ENCODE measurements at regions not wholly inside any gene's neighbourhood (a gene's known extent, or its start where the extent isn't known, plus 50 kb on each side); places are given as distances from the start of the nearest gene placed in this dataset.

DNA sequence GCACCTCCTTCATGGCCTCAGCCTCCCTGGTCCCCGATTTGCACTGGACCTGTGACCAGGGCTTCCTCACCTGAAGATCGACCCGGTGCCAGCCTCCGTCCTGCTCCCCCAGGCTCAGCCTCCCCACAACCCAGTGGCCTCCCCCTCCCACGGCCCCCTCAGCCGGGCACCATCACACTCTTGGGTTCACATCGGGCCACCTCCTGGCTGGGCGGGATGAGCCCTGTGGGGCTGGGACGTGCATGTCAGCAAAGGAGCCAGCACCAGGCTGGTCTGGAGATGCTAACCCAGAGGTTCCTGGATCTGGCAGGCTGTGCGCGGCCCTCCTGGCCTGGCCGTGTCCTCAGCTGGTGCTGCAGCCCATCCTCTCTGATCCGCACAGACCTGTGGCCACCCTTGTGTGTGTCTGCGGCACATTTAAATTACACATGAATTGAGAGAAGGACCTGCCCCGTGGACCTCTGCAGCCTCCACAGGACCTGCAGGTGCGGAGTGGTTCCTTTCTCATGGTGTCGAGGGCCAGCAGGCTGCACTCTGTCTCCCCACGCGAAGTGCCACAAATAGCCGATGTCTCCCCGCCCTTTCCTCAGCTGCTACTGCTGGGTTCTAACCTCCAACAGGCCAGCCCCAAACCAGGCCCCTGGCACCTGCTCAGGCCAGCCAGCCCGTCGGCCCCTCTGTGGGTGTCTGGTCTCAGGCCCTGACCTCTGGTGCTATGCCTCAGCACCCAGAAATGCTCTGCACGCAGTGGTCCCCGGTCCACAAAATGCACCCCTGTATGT is 237.5 kb downstream of the ERMARD start:
- TF ChIP-seq TAF1 (IDR thresholded peaks at IDR 0.05; ENCODE audit: low read depth, low read length) (no peak), PAX5 (IDR thresholded peaks at IDR 0.05; ENCODE audit: insufficient read depth, low read length, severe bottlenecking) (no peak), POLR2A (IDR thresholded peaks at IDR 0.05; ENCODE audit: low read depth, low read length) (no peak), SPI1 (IDR thresholded peaks at IDR 0.05; ENCODE audit: low read depth, low read length) (no peak), POU2F2 (IDR thresholded peaks at IDR 0.05; ENCODE audit: low read depth, low read length) (no peak), POLR2AphosphoS5 (IDR thresholded peaks at IDR 0.05; ENCODE audit: low read depth, low read length) (no peak)
- DNase-seq (ENCODE audit: insufficient read length, low spot score) (no peak), FAIRE-seq (no peak)

GRCh38 chr6:169986848-169987498 is 235.6 kb downstream of the ERMARD start:
- DNase-seq (ENCODE audit: insufficient read length, low spot score) = no peak
- TF ChIP-seq SPI1 (IDR thresholded peaks at IDR 0.05; ENCODE audit: low read depth, low read length) (no peak), POU2F2 (IDR thresholded peaks at IDR 0.05; ENCODE audit: low read depth, low read length) (no peak), POLR2A (IDR thresholded peaks at IDR 0.05; ENCODE audit: low read depth, low read length) (no peak), TAF1 (IDR thresholded peaks at IDR 0.05; ENCODE audit: low read depth, low read length) (no peak), POLR2AphosphoS5 (IDR thresholded peaks at IDR 0.05; ENCODE audit: low read depth, low read length) (no peak)
- no peak for FAIRE-seq

- FAIRE-seq (no peak), DNase-seq (ENCODE audit: insufficient read length, low spot score) (no peak)
- TF ChIP-seq POU2F2 (IDR thresholded peaks at IDR 0.05; ENCODE audit: low read depth, low read length) (no peak), POLR2AphosphoS5 (IDR thresholded peaks at IDR 0.05; ENCODE audit: low read depth, low read length) (no peak), SPI1 (IDR thresholded peaks at IDR 0.05; ENCODE audit: low read depth, low read length) (no peak), POLR2A (IDR thresholded peaks at IDR 0.05; ENCODE audit: low read depth, low read length) (no peak), PAX5 (IDR thresholded peaks at IDR 0.05; ENCODE audit: insufficient read depth, low read length, severe bottlenecking) (no peak), TAF1 (IDR thresholded peaks at IDR 0.05; ENCODE audit: low read depth, low read length) (no peak)
These were observed 234.9 kb downstream of the ERMARD start for GRCh38 chr6:169986171-169986847.

GRCh38 chr6:169985121-169986015 is 233.9 kb downstream of the ERMARD start:
- no peak for TF ChIP-seq POLR2A (IDR thresholded peaks at IDR 0.05; ENCODE audit: low read depth, low read length)
- no peak for DNase-seq (ENCODE audit: insufficient read length, low spot score)
- FAIRE-seq = no peak

DNA sequence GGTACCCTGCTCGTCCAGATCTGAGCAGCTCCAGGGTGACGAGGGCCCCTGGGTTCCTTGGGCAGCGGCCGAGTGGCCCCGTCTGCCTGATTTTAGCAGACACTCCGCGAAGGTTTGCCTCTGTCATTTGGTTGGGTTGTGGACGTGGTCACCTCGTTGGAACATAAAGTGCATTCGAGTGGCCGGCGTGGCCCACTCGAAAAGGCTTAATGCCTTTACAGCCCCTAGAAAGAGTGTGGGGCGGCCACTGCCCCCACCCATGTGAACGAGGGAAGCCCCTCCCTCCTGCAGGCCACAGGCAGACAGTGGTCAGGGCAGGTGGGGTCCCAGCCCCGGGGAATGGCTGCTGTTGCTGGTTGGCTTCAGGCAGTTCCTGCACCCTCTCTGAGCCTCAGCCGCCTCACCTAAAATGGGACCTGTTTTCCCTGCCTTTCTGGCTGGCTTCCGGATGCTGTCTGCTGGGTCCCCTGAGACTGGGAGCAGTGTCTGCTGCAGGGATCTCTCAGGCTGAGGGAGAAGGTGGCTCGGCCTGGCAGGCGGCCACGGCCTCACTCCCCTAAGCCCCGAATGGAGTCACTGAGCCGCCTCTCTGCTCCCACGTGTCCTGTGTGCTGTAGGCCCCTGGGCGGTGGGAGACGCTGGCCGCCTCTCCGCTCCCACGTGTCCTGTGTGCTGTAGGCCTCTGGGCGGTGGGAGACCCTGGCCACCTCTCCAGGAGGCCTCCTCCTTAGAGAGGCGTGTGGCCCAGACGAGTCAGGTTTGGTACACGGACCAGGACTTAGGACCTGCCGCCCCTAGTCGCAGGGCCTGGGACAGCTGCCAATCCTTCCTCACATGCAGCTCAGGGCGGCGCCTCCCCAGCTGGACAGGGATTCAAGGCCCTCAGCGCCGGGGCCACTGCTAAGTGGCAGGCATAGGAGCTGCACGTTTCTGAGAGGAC is 233.0 kb downstream of the ERMARD start:
- no peak for FAIRE-seq
- TF ChIP-seq TAF1 (IDR thresholded peaks at IDR 0.05; ENCODE audit: low read depth, low read length) (no peak), PAX5 (IDR thresholded peaks at IDR 0.05; ENCODE audit: insufficient read depth, low read length, severe bottlenecking) (no peak), POLR2A (IDR thresholded peaks at IDR 0.05; ENCODE audit: low read depth, low read length) (no peak), POU2F2 (IDR thresholded peaks at IDR 0.05; ENCODE audit: low read depth, low read length) (no peak), POLR2AphosphoS5 (IDR thresholded peaks at IDR 0.05; ENCODE audit: low read depth, low read length) (no peak), SPI1 (IDR thresholded peaks at IDR 0.05; ENCODE audit: low read depth, low read length) (no peak)
- DNase-seq (ENCODE audit: insufficient read length, low spot score) = no peak

GRCh38 chr6:169983651-169984050 is 232.2 kb downstream of the ERMARD start:
- TF ChIP-seq POU2F2 (IDR thresholded peaks at IDR 0.05; ENCODE audit: low read depth, low read length) (no peak), PAX5 (IDR thresholded peaks at IDR 0.05; ENCODE audit: insufficient read depth, low read length, severe bottlenecking) (no peak), POLR2AphosphoS5 (IDR thresholded peaks at IDR 0.05; ENCODE audit: low read depth, low read length) (no peak), TAF1 (IDR thresholded peaks at IDR 0.05; ENCODE audit: low read depth, low read length) (no peak), SPI1 (IDR thresholded peaks at IDR 0.05; ENCODE audit: low read depth, low read length) (no peak), POLR2A (IDR thresholded peaks at IDR 0.05; ENCODE audit: low read depth, low read length) (no peak)
- FAIRE-seq (no peak), DNase-seq (ENCODE audit: insufficient read length, low spot score) (no peak)

- TF ChIP-seq POLR2AphosphoS5 (IDR thresholded peaks at IDR 0.05; ENCODE audit: low read depth, low read length) = no peak
- DNase-seq (ENCODE audit: insufficient read length, low spot score) (no peak), FAIRE-seq (no peak)
These were observed 231.3 kb downstream of the ERMARD start for GRCh38 chr6:169982461-169983386.

- no peak for FAIRE-seq
- no peak for DNase-seq (ENCODE audit: insufficient read length, low spot score)
- TF ChIP-seq POLR2AphosphoS5 (IDR thresholded peaks at IDR 0.05; ENCODE audit: low read depth, low read length) = no peak
- no peak for TF ChIP-seq SPI1 (IDR thresholded peaks at IDR 0.05; ENCODE audit: low read depth, low read length)
- no peak for TF ChIP-seq POU2F2 (IDR thresholded peaks at IDR 0.05; ENCODE audit: low read depth, low read length)
- TF ChIP-seq PAX5 (IDR thresholded peaks at IDR 0.05; ENCODE audit: insufficient read depth, low read length, severe bottlenecking) = no peak
- TF ChIP-seq TAF1 (IDR thresholded peaks at IDR 0.05; ENCODE audit: low read depth, low read length) = no peak
- no peak for TF ChIP-seq POLR2A (IDR thresholded peaks at IDR 0.05; ENCODE audit: low read depth, low read length)
These were observed 230.5 kb downstream of the ERMARD start for GRCh38 chr6:169981969-169982368.
